GM13976 (cell line): ENCODE measurements at regions not wholly inside any gene's neighbourhood (a gene's known extent, or its start where the extent isn't known, plus 50 kb on each side); places are given as distances from the start of the nearest gene placed in this dataset.

Source experiments
- DNase-seq: peaks from one replicate; pipeline ENCODE4 v3.0.0; 2012; ENCODE audit warnings: low spot score
- CTCF ChIP-seq: IDR thresholded peaks from 2 replicates; pipeline ENCODE4 v1.5.1; 2012; ENCODE audit warnings: borderline replicate concordance, mild to moderate bottlenecking; ENCODE audit not compliant: insufficient read depth; ENCODE audit errors: extremely low read depth, missing control alignments, control extremely low read depth
- in situ Hi-C: fragments of 300-500 bp; cut with MboI; formaldehyde crosslinking; loops from one replicate; pipeline ENCODE4 v1.12.0; 2022; ENCODE audit warnings: low sequenced_read_pairs, mixed read lengths, inconsistent platforms; ENCODE audit not compliant: unreplicated experiment

GRCh38 chr1:195439661-195440060, 1168.6 kb downstream of the KCNT2 start:
- in situ Hi-C loops: no loop called here
- no peak for TF ChIP-seq CTCF
- DNase-seq: no peak

GRCh38 chr1:195434566-195435203, 1173.6 kb downstream of the KCNT2 start:
- DNase-seq: no peak
- in situ Hi-C loops: no loop called here

GRCh38 chr1:195430826-195431225, 1177.4 kb downstream of the KCNT2 start:
- no peak for DNase-seq
- TF ChIP-seq CTCF: no peak
- in situ Hi-C loops: no loop called here

More at GRCh38 chr1:195434566-195435203, 1173.6 kb downstream of the KCNT2 start:
- TF ChIP-seq CTCF: no peak

- DNase-seq: no peak
- in situ Hi-C loops: no loop called here
- TF ChIP-seq CTCF: no peak
These were observed 1179.3 kb downstream of the KCNT2 start for GRCh38 chr1:195428927-195429326.

- no peak for TF ChIP-seq CTCF
- DNase-seq: no peak
- in situ Hi-C loops: no loop called here
These were observed 1192.7 kb downstream of the KCNT2 start for GRCh38 chr1:195415584-195415983.

- no peak for DNase-seq
- in situ Hi-C loops: no loop called here
- no peak for TF ChIP-seq CTCF
These were observed 1213.7 kb downstream of the KCNT2 start for GRCh38 chr1:195394567-195394966.
